Heart left ventricle (tissue), 16 donors: ENCODE measurements at regions not wholly inside any gene's neighbourhood (a gene's known extent, or its start where the extent isn't known, plus 50 kb on each side); places are given as distances from the start of the nearest gene placed in this dataset.

Experiments
- ATAC-seq, 4 donors: fragments of 200-7000 bp; cut with Tn5 transposase; one replicate each; pipeline ENCODE4 v1.9.1; 2020 to 2022; ENCODE audit warnings: moderate library complexity in 4 of 4, mild to moderate bottlenecking in 3 of 4, moderate number of reproducible peaks in 1 of 4
- DNase-seq, 5 donors: peaks; one replicate each; pipeline ENCODE4 v3.0.0-alpha.2; 2020
- H3K27ac ChIP-seq, 12 donors: fragments of 200-600 bp; sonication (generic) in 4 of 12; one replicate each; pipeline versions ENCODE4 v1.5.0 to v1.8.0; 2016 to 2022; ENCODE audit warnings: mild to moderate bottlenecking in 2 of 12
- H3K27me3 ChIP-seq, 9 donors: fragments of 200-600 bp; sonication (generic) in 2 of 9; one replicate each; pipeline versions ENCODE4 v1.5.1 to v1.8.0; 2016 to 2022; ENCODE audit warnings: mild to moderate bottlenecking in 3 of 9
- H3K36me3 ChIP-seq, 9 donors: fragments of 200-600 bp; sonication (generic) in 2 of 9; one replicate each; pipeline versions ENCODE4 v1.5.0 to v1.8.0; 2018 to 2022; ENCODE audit warnings: mild to moderate bottlenecking in 2 of 9
- H3K4me1 ChIP-seq, 12 donors: fragments of 200-600 bp; sonication (generic) in 4 of 12; one replicate each; pipeline versions ENCODE4 v1.5.0 to v1.8.0; 2016 to 2022; ENCODE audit warnings: mild to moderate bottlenecking in 3 of 12
- H3K4me3 ChIP-seq, 12 donors: fragments of 200-600 bp; sonication (generic) in 4 of 12; one replicate each; pipeline versions ENCODE4 v1.5.0 to v1.8.0; 2017 to 2022; ENCODE audit warnings: mild to moderate bottlenecking in 9 of 12, moderate library complexity in 4 of 12
- H3K9me3 ChIP-seq, 12 donors: fragments of 200-600 bp; sonication (generic) in 4 of 12; one replicate each; pipeline versions ENCODE4 v1.5.0 to v1.8.0; 2016 to 2022; ENCODE audit warnings: mild to moderate bottlenecking in 1 of 12
- CTCF ChIP-seq, 12 donors: fragments of 200-600 bp; sonication (generic) in 4 of 12; IDR thresholded peaks; one replicate each; pipeline versions ENCODE4 v1.5.0 to v1.8.0; 2018 to 2022; ENCODE audit warnings: antibody characterized with exemption in 12 of 12, mild to moderate bottlenecking in 5 of 12
- POLR2A ChIP-seq, 2 donors: fragments of 450-650 bp; IDR thresholded peaks; one replicate each; pipeline ENCODE4 v1.6.1; 2017; ENCODE audit warnings: antibody characterized with exemption in 2 of 2, mild to moderate bottlenecking in 2 of 2, moderate library complexity in 2 of 2
- WGBS, 4 donors: extraction: QIAGEN DNeasy Blood & Tissue Kit in 2 of 4; methylation state at CpG; one replicate each; pipeline versions ENCODE4 v1.1.5 to v1.1.7; 2013 to 2018; 5-methylcytosine and 5-hydroxymethylcytosine counted together
- intact Hi-C, 10 donors: fragments of 100-400 bp; cut with DNase I; formaldehyde crosslinking; loops; one replicate each; pipeline versions ENCODE4 v1.11.1 to v1.14.2; 2022
- donor health status: ischemic (EF 13 %, LVEDD 7.1; RV severe dilation, severe dysfunction).
- donor health status: healthy with polysubstance abuse.
- donor health status: DM: no; HTN: yes; CAD: no.
- donor health status: DM: no; HTN: no; CAD: no.
- donor health status: ischemic (EF 25% LVEDD 6.9; RV normal size, moderate dysfunction).
- donor health status: ischemic (EF 25% LVEDD 5.7; RV mildly dilated, moderate dysfunction).
- donor health status: healthy.
- donor health status: DM: yes; HTN: yes; CAD: no.
- donor health status: ischemic (EF 35%, LVEDD 5.7; RV mildly dilated, moderate dysfunction).
- donor health status: nonischemic (EF 11% LVEDD 7.7; RV severe dilation, severe dysfunction).
- donor health status: DM: yes; HTN: yes; CAD: no.
- donor health status: PGD.
- donor health status: ischemic (EF 29% LVEDD 5.4; RV normal size, mild dysfunction).
- donor health status: nonischemic (EF 23%, LVEDD 6.1; RV moderate dilation, normal function).

- 55 to 57% (median 55%) methylated on average over 6 of the region's 6 CpGs for WGBS, 4 donors
- DNase-seq (no peak), ATAC-seq (no peak)
- Histone ChIP-seq H3K9me3 (no peaks in the 10 kb centered on the region), H3K27me3 (peaks cover 0 to 7% (median 0%) of the 10 kb centered on the region in 9 donors), H3K4me3 (no peak overlapping the region), H3K27ac (no peak overlapping the region), H3K36me3 (no peaks in the 10 kb centered on the region), H3K4me1 (no peaks in the 10 kb centered on the region)
- intact Hi-C loops: no loop called here
- TF ChIP-seq CTCF (IDR thresholded peaks at IDR 0.05): no peak
- no peak for TF ChIP-seq POLR2A (IDR thresholded peaks at IDR 0.05)
These were observed 191.0 kb upstream of the ADAMTS16 start for GRCh38 chr5:4949108-4949507.

GRCh38 chr5:4953576-4953975, 186.6 kb upstream of the ADAMTS16 start:
- Histone ChIP-seq H3K9me3 (no peaks in the 10 kb centered on the region), H3K4me1 (no peaks in the 10 kb centered on the region), H3K27me3 (peaks cover 0 to 16% (median 0%) of the 10 kb centered on the region in 9 donors), H3K36me3 (no peaks in the 10 kb centered on the region), H3K27ac (no peak overlapping the region), H3K4me3 (no peak overlapping the region)
- intact Hi-C loops: no loop called here
- DNase-seq: no peak
- no peak for ATAC-seq
- TF ChIP-seq POLR2A (IDR thresholded peaks at IDR 0.05): no peak
- no peak for TF ChIP-seq CTCF (IDR thresholded peaks at IDR 0.05)
- WGBS, 4 donors: 70 to 77% (median 74%) methylated on average over 4 of the region's 4 CpGs

GRCh38 chr5:4954048-4954447, 186.1 kb upstream of the ADAMTS16 start:
- Histone ChIP-seq H3K27ac (no peak overlapping the region), H3K4me3 (no peak overlapping the region), H3K4me1 (no peaks in the 10 kb centered on the region), H3K27me3 (peaks cover 0 to 16% (median 0%) of the 10 kb centered on the region in 9 donors), H3K36me3 (no peaks in the 10 kb centered on the region), H3K9me3 (no peaks in the 10 kb centered on the region)
- DNase-seq (no peak), ATAC-seq (no peak)
- intact Hi-C loops: no loop called here
- 77 to 89% (median 79%) methylated on average over 4 of the region's 4 CpGs for WGBS, 4 donors
- TF ChIP-seq POLR2A (IDR thresholded peaks at IDR 0.05) (no peak), CTCF (IDR thresholded peaks at IDR 0.05) (no peak)

- peaks cover 0 to 7% (median 0%) of the 10 kb centered on the region in 12 donors for H3K9me3 ChIP-seq
- no peak for DNase-seq
- no peaks in the 10 kb centered on the region for H3K36me3 ChIP-seq
- no peak for TF ChIP-seq CTCF (IDR thresholded peaks at IDR 0.05)
- TF ChIP-seq POLR2A (IDR thresholded peaks at IDR 0.05): no peak
- H3K27me3 ChIP-seq: no peaks in the 10 kb centered on the region
- no peaks in the 10 kb centered on the region for H3K4me1 ChIP-seq
- ATAC-seq: no peak
- no peak overlapping the region for H3K4me3 ChIP-seq
- intact Hi-C loops: loop anchor here in 1 of 10 donors (10.0 kb wide), 1 partner anchor 1222 kb away; no protein-coding TSS in a partner anchor
- WGBS, 4 donors: 90 to 98% (median 94%) methylated on average over 1 of the region's 1 CpG
- H3K27ac ChIP-seq: no peak overlapping the region
These were observed 176.9 kb upstream of the ADAMTS16 start for GRCh38 chr5:4963265-4963664.
